Fibroblast of lung (primary cell): ENCODE measurements at regions not wholly inside any gene's neighbourhood (a gene's known extent, or its start where the extent isn't known, plus 50 kb on each side); places are given as distances from the start of the nearest gene placed in this dataset.

Experiments used
- DNase-seq, 2 donors: peaks; one replicate each; pipeline versions ENCODE4 v3.0.0 to v3.0.0-alpha.2; 2010; ENCODE audit warnings: low read depth in 2 of 2
- H2AFZ ChIP-seq: 2 replicates; pipeline ENCODE4 v1.5.1; 2012; ENCODE audit warnings: low read length, control low read depth, inconsistent platforms
- H3K27ac ChIP-seq: 2 replicates; pipeline ENCODE4 v1.5.1; 2011; ENCODE audit warnings: low read length, control low read depth; ENCODE audit not compliant: insufficient read depth
- H3K27me3 ChIP-seq: 2 replicates; pipeline ENCODE4 v1.5.1; 2011; ENCODE audit warnings: mild to moderate bottlenecking, low read length; ENCODE audit not compliant: control insufficient read depth, insufficient read depth
- H3K36me3 ChIP-seq: 2 replicates; pipeline ENCODE4 v1.5.1; 2011; ENCODE audit warnings: low read length; ENCODE audit not compliant: control insufficient read depth, insufficient read depth
- H3K4me1 ChIP-seq: 2 replicates; pipeline ENCODE4 v1.5.1; 2011; ENCODE audit warnings: low read length; ENCODE audit not compliant: control insufficient read depth, insufficient read depth; ENCODE audit errors: extremely low read depth
- H3K4me2 ChIP-seq: 2 replicates; pipeline ENCODE4 v1.5.1; 2011; ENCODE audit warnings: low read length, control low read depth; ENCODE audit not compliant: insufficient read depth; ENCODE audit errors: extremely low read depth
- H3K4me3 ChIP-seq, 4 experiments: fragments of 200-600 bp in 1 of 4; sonication (generic) in 1 of 4; replicated peaks in 1 of 4; 2 replicates each; pipeline ENCODE4 v1.5.1; 2011 to 2016; ENCODE audit warnings: low read length in 4 of 4, low read depth in 3 of 4, mild to moderate bottlenecking in 3 of 4, control low read depth in 2 of 4, inconsistent platforms in 1 of 4, mixed read lengths in 1 of 4; ENCODE audit not compliant: insufficient read depth in 1 of 4; ENCODE audit errors: control extremely low read depth in 1 of 4
- H3K79me2 ChIP-seq: 2 replicates; pipeline ENCODE4 v1.5.1; 2012; ENCODE audit warnings: mild to moderate bottlenecking, low read length, inconsistent platforms; ENCODE audit not compliant: control insufficient read depth, insufficient read depth
- H3K9ac ChIP-seq: 2 replicates; pipeline ENCODE4 v1.5.1; 2011; ENCODE audit warnings: mild to moderate bottlenecking, low read length, control low read depth; ENCODE audit not compliant: insufficient read depth
- H3K9me3 ChIP-seq: 2 replicates; pipeline ENCODE4 v1.5.1; 2012; ENCODE audit warnings: low read depth, low read length; ENCODE audit not compliant: control insufficient read depth, insufficient read depth
- H4K20me1 ChIP-seq: 2 replicates; pipeline ENCODE4 v1.5.1; 2011; ENCODE audit warnings: low read length; ENCODE audit not compliant: control insufficient read depth, insufficient read depth; ENCODE audit errors: extremely low read depth
- EZH2 ChIP-seq: IDR thresholded peaks from 2 replicates; pipeline ENCODE4 v1.5.1; 2012; ENCODE audit warnings: low read length, control low read depth, mild to moderate bottlenecking; ENCODE audit errors: missing control alignments
- TF ChIP-seq, protein P1 (sequence below), 2 donors: IDR thresholded peaks in 1 of 2; conservative IDR thresholded peaks in 1 of 2; 1 replicate in 1 of 2; 2 replicates in 1 of 2; pipeline ENCODE4 v1.5.1; 2011 to 2012; ENCODE audit warnings: low read length in 2 of 2, control low read depth in 1 of 2, inconsistent platforms in 1 of 2, low read depth in 1 of 2, mild to moderate bottlenecking in 1 of 2

DNA sequence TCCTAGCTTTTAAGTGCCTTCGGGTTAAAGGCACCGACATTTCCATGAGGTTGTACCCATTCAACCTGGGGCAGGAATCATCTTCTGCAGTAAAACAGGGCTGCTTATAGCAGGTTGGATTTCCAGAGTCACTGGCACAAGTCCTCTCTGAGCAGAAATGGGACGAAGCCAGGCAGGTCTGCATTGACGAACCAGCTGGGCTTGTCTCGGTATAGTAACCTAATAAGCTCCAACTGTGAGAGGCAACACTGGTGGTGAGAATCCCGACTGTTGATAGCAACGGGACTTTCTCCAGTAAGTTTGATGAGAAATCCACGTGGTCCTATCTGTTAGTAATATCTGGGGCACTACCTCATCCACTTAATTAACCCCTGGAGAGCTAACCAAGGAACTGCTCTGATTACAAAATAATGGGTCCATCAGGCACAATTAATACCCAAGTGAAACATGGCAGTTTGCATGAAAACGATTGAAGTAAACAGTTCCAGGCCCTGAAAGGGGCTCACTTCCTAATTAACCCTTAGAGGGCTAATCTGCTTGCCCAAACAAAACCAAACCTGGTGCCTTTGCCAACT lies 491.0 kb upstream of the C9orf72 start:
- Histone ChIP-seq H4K20me1 (no peaks in the 10 kb centered on the region), H2AFZ (no peak overlapping the region), H3K4me1 (no peaks in the 10 kb centered on the region), H3K27ac (no peak overlapping the region), H3K4me2 (no peak overlapping the region), H3K9me3 (no peaks in the 10 kb centered on the region), H3K9ac (no peak overlapping the region), H3K36me3 (no peaks in the 10 kb centered on the region), H3K4me3 (no peak overlapping the region), H3K79me2 (no peaks in the 10 kb centered on the region), H3K27me3 (no peaks in the 10 kb centered on the region)
- TF ChIP-seq, protein P1, sequence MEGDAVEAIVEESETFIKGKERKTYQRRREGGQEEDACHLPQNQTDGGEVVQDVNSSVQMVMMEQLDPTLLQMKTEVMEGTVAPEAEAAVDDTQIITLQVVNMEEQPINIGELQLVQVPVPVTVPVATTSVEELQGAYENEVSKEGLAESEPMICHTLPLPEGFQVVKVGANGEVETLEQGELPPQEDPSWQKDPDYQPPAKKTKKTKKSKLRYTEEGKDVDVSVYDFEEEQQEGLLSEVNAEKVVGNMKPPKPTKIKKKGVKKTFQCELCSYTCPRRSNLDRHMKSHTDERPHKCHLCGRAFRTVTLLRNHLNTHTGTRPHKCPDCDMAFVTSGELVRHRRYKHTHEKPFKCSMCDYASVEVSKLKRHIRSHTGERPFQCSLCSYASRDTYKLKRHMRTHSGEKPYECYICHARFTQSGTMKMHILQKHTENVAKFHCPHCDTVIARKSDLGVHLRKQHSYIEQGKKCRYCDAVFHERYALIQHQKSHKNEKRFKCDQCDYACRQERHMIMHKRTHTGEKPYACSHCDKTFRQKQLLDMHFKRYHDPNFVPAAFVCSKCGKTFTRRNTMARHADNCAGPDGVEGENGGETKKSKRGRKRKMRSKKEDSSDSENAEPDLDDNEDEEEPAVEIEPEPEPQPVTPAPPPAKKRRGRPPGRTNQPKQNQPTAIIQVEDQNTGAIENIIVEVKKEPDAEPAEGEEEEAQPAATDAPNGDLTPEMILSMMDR (conservative IDR thresholded peaks at IDR 0.05 in 1 of 2, IDR thresholded peaks at IDR 0.05 in 1 of 2; ENCODE audit: low read depth in 1 of 2, low read length in 2 of 2), result no peak
- TF ChIP-seq EZH2, result no peak
- DNase-seq, result no peak

- Histone ChIP-seq H3K79me2 (no peaks in the 10 kb centered on the region), H2AFZ (no peak overlapping the region), H4K20me1 (no peaks in the 10 kb centered on the region), H3K36me3 (no peaks in the 10 kb centered on the region), H3K4me2 (no peak overlapping the region), H3K27ac (no peak overlapping the region), H3K4me1 (no peaks in the 10 kb centered on the region), H3K9ac (no peak overlapping the region), H3K27me3 (no peaks in the 10 kb centered on the region), H3K9me3 (no peaks in the 10 kb centered on the region), H3K4me3 (no peak overlapping the region)
- TF ChIP-seq, protein P1 (conservative IDR thresholded peaks at IDR 0.05 in 1 of 2, IDR thresholded peaks at IDR 0.05 in 1 of 2; ENCODE audit: low read depth in 1 of 2, low read length in 2 of 2), result peak; percentile 34 to 44
- no peak for TF ChIP-seq EZH2
- DNase-seq, result peak; percentile 16 to 60
Observed at GRCh38 chr9:28073270-28073669, 500.0 kb upstream of the C9orf72 start.

GRCh38 chr9:28079677-28080076 lies 506.4 kb upstream of the C9orf72 start:
- no peak for TF ChIP-seq EZH2
- TF ChIP-seq, protein P1 (conservative IDR thresholded peaks at IDR 0.05 in 1 of 2, IDR thresholded peaks at IDR 0.05 in 1 of 2; ENCODE audit: low read depth in 1 of 2, low read length in 2 of 2), result no peak
- no peaks in the 10 kb centered on the region for H3K27me3 ChIP-seq
- no peaks in the 10 kb centered on the region for H3K4me1 ChIP-seq
- H3K36me3 ChIP-seq, result no peaks in the 10 kb centered on the region
- H3K79me2 ChIP-seq, result no peaks in the 10 kb centered on the region
- H3K4me3 ChIP-seq, result no peak overlapping the region
- no peak overlapping the region for H2AFZ ChIP-seq
- DNase-seq, result no peak
- no peak overlapping the region for H3K9ac ChIP-seq
- no peaks in the 10 kb centered on the region for H4K20me1 ChIP-seq
- H3K27ac ChIP-seq, result no peak overlapping the region
- H3K4me2 ChIP-seq, result no peak overlapping the region
- H3K9me3 ChIP-seq, result no peaks in the 10 kb centered on the region
